SHP77 (cell line): ENCODE measurements at regions not wholly inside any gene's neighbourhood (a gene's known extent, or its start where the extent isn't known, plus 50 kb on each side); places are given as distances from the start of the nearest gene placed in this dataset.
"Not testable (repeated sequence)": the region's sequence is repeated elsewhere in the genome, so short reads cannot be mapped to it uniquely, and the experiment has no call there.

Experiments used
- DNase-seq, 2 experiments: peaks; one replicate each; lab custom pipeline; 2025; lab: John Stamatoyannopoulos, UW

DNA sequence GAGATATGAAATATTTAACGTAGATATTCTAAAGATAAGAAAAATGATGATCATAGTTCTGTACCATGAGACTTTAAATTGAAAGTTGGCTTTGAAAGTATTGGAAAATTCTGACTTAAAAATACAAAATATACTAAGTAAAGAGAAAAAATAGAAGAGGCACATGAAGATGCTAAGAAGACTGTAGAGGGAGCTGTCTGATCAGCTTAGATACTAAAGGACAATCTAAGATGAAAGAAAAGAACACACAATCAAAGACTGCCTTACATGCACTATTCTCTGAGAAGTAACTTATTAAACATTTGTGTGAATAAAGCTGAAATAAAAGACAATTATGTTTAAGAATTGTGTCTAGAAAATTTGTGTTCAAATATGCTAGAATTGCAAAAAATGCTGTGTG is 55.1 kb downstream of the RBMXL2 start:
- no peak for DNase-seq

DNA sequence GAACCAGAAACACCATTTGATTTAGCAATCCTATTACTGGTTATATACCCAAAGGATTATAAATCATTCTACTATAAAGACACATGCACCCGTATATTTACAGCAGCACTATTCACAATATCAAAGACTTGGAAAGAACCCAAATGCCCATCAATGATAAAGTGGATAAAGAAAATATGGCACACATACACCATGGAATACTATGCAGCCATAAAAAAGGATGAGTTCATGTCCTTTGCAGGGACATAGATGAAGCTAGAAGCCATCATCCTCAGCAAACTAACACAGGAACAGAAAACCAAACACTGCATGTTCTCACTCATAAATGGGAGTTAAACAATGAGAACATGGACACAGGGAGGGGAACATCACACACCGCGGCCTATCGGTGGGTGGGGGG is 61.3 kb downstream of the RBMXL2 start:
- DNase-seq = not testable (repeated sequence)

DNA sequence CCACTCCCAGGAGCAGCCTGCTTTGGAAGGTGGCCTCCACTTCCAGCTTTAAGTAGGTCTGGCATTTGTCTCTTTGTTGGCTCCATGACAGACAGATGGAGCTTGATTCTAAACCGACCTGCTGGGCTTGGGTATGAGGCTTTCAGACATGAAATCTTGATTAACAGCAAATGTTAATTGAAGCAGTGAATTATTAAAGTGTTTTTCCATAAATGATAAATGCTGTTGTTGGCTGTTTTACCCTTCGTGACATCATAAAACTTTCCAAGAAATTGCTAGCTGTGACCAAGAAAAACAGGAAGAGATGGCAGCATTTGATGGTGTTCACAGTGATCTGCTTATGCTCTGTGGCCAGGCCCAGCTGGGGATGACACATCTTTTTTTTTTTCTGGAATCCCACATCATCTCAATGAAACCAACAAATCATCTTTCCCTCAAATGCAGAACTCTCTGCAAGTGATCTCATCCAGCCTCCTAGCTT is 66.1 kb downstream of the RBMXL2 start:
- DNase-seq = no peak

DNA sequence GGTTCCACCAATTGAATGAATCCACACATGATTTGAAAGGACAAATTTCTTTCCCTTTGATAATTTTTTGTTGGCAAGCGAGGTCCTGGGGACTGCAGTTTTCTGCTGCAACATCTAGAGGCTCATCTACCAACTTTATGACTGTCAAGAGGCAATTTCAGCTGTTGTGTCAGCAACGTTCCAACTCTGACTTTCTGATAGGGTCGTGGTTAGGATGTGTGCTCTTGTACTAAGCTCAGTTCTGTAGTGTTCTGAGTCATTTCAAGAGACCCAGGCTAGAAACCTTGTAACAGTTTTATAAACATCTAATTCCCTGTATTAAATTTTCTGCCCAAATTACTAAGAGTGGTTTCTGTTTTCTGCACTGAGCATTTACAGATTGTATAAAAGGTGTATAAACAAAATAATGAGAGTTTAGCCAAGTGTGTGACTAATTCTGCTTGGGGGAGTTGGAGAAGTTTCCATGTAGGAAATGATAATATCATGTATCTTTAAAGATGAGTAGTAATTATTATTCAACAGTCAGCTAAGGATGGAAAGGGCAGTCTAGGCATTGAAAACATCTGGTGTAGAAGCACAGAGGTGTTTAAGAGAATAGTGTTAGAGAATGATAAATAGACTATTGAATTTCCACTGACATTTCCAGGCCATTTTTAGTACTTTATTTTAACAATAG is 72.2 kb downstream of the RBMXL2 start:
- no peak for DNase-seq

DNA sequence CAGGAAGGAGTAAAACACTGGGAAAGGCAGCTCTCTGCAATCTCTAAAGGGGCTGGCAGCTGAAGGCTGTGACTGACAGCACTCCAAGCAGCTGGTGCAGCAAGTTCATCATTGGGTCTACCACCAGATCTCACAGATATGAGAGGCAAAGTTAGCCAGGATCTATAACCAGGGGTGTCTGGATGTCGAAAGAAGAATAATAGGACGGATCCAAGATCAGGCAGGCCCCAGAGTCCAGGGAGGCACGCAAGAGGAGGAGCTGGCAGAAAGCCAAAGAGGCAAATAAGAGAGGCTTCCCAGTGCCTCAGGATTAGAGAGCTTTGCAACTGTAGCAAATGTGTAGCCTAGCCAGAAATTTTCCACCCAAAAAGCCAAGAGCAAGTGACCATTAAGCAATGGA is 77.1 kb downstream of the RBMXL2 start:
- DNase-seq = peak in 1 of 2 experiments; percentile 4

DNA sequence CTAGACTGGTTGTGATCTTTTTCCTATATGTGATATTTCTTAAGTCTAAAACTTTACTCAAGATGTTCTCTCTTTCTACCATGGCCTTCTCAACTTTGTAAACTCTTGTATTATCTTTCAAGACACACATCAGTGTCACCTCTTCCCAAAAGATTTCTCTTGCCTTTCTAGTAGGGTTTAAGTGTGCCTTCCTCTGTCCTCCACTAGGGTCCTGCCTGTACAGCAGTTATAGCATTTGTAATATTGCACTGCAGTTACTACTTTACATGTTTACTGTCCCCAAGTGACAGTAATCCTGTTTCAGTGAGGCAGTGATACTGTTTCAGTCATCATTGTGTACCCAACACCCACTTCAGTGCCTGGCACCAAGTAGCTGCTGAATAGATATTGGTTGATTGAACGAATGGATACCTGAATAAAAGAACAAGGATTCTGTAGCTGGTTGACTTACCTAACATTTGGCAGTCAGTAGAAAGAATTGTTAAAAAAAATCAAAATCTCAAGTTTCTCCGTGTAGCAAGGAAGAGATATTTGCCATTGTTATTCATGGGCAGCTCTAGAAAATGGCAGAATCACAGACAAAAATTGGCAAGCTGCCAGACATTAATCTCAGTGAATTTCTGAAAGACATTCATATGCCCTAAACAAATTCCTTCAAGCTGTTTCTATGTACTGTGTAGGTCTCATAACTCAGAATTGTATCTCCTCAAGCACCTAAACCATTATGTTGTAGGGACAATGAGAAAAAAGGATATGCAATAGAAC is 79.4 kb downstream of the RBMXL2 start:
- no peak for DNase-seq

- no peak for DNase-seq
Measured at GRCh38 chr11:7168741-7168990, 79.9 kb downstream of the RBMXL2 start.

DNA sequence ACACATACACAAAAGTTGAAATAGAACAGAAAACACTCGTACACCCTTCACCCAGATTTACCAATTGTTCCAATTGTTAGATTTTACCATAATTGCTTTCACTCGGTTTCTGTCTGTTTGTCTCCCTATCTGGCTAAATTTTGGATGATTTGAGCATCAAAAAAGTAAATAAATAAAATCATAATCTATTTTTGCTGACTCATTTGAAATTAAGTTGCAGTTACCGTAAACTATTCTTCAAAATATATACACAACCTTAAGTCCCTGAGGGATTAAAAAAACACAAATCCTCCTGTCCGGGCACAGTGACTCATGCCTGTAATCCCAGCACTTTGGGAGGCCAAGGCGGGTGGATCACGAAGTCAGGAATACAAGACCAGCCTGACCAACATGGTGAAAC is 81.3 kb upstream of the SYT9 start:
- no peak for DNase-seq

DNA sequence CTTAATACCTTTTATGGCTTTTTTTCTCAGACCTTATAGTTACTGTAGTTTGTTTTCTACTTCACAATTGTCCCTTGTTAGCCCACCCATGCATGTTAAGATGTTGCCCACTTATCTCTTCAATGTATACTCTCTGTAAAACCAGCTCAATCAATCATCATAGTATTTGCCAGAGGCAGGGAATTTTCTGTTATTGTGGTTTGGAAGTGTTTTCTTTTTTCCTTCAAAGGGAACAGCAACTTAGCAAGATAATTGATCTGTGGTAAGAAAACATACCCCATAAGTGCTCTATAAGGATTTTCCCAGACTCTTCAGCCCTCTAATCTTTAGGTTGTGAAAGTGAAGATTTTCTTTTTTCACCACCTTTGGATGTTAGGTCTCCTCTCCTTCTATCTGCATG is 76.7 kb upstream of the SYT9 start:
- DNase-seq = no peak

- DNase-seq = no peak
Measured at GRCh38 chr11:7186190-7186589, 65.5 kb upstream of the SYT9 start.

- no peak for DNase-seq
Measured at GRCh38 chr11:7186676-7187075, 65.0 kb upstream of the SYT9 start.

DNA sequence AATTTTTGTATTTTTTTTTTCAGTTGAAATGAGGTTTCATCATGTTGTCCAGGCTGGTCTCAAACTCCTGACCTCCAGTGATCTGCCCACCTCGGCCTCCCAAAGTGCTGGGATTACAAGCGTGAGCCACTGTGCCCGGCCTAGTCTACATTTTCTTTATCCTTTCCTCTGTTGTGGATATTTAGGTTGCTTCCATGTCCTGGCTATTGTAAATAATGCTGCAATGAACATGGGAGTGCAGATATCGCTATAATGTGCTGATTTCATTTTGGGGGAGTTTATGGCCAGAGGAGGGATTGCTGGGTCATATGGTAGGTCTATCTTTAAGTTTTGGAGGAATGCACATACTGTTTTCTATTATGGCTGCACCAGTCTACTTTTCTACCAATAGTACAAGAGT is 58.9 kb upstream of the SYT9 start:
- DNase-seq = not testable (repeated sequence)

GRCh38 chr11:7196396-7197146 is 55.1 kb upstream of the SYT9 start:
- no peak for DNase-seq

GRCh38 chr11:7197469-7197868 is 54.2 kb upstream of the SYT9 start:
- no peak for DNase-seq
